ENCODE measurements at regions not wholly inside any gene's neighbourhood (a gene's known extent, or its start where the extent isn't known, plus 50 kb on each side); places are given as distances from the start of the nearest gene placed in this dataset.

DNA sequence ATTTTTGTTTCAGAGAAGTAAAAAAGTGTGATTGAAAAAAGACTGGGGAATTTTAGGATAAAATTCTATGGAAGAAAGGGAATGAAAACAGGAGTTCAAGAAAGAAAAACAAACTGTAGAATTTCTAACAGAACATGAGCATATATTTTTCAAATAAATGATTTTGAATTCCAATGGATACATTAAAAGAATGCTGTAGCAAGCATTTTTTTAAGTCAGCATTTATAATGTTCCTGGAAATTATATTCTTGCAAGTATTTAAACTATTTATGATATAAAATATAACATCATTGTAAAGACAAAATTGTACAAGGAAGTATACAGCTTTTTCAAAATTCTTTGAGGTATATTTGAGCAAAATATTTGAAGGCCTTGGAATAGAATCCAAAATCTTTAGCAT is 450.7 kb downstream of the AEBP2 start:
- TF ChIP-seq, protein P1, sequence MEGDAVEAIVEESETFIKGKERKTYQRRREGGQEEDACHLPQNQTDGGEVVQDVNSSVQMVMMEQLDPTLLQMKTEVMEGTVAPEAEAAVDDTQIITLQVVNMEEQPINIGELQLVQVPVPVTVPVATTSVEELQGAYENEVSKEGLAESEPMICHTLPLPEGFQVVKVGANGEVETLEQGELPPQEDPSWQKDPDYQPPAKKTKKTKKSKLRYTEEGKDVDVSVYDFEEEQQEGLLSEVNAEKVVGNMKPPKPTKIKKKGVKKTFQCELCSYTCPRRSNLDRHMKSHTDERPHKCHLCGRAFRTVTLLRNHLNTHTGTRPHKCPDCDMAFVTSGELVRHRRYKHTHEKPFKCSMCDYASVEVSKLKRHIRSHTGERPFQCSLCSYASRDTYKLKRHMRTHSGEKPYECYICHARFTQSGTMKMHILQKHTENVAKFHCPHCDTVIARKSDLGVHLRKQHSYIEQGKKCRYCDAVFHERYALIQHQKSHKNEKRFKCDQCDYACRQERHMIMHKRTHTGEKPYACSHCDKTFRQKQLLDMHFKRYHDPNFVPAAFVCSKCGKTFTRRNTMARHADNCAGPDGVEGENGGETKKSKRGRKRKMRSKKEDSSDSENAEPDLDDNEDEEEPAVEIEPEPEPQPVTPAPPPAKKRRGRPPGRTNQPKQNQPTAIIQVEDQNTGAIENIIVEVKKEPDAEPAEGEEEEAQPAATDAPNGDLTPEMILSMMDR (IDR thresholded peaks at IDR 0.05): no peak
- no peak for TF ChIP-seq POLR2A (IDR thresholded peaks at IDR 0.05)

Measured in Peyer's patch (tissue), 4 donors.